IPS-18a (cell line): ENCODE measurements at regions not wholly inside any gene's neighbourhood (a gene's known extent, or its start where the extent isn't known, plus 50 kb on each side); places are given as distances from the start of the nearest gene placed in this dataset.
"Not testable (repeated sequence)": the region's sequence is repeated elsewhere in the genome, so short reads cannot be mapped to it uniquely, and the experiment has no call there.

ENCODE experiments used
- H3K27ac ChIP-seq: one replicate; pipeline ENCODE4 v1.5.1; 2013; ENCODE audit warnings: low read length
- H3K27me3 ChIP-seq: one replicate; pipeline ENCODE4 v1.6.1; 2013; ENCODE audit warnings: mild to moderate bottlenecking, low read length; ENCODE audit not compliant: control insufficient read depth, insufficient read depth
- H3K36me3 ChIP-seq: one replicate; pipeline ENCODE4 v1.6.1; 2013; ENCODE audit warnings: low read depth, low read length; ENCODE audit not compliant: control insufficient read depth
- H3K4me1 ChIP-seq: one replicate; pipeline ENCODE4 v1.6.1; 2013; ENCODE audit warnings: low read depth, low read length; ENCODE audit not compliant: control insufficient read depth
- H3K4me3 ChIP-seq: one replicate; pipeline ENCODE4 v1.5.1; 2013; ENCODE audit warnings: low read length
- H3K9ac ChIP-seq: one replicate; pipeline ENCODE4 v1.6.1; 2013; ENCODE audit warnings: mild to moderate bottlenecking, low read length, moderate library complexity
- H3K9me3 ChIP-seq: one replicate; pipeline ENCODE4 v1.6.1; 2013; ENCODE audit warnings: low read depth, low read length; ENCODE audit not compliant: control insufficient read depth

DNA sequence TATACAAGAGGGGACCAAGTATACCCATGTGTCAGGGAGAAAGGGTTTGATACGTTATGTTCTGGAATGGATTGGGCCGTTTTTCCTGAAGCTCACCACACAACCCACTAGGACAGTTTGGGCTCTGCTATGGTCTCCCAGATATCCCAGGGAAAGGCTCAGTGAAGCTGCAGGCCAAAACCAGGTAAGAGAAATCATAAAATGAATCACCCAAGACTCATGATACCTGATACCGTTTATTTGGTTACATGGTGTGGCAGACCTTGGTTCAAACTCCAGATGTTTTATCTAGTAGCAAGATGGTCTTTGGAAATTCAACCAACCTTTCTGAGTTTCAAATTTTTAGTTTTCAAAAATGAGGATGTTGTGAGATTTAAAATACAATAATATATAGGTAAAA, 177.6 kb downstream of the C12orf75 start:
- Histone ChIP-seq H3K4me1 (no peaks in the 10 kb centered on the region), H3K36me3 (no peaks in the 10 kb centered on the region), H3K4me3 (no peak overlapping the region), H3K27ac (no peak overlapping the region), H3K9ac (no peak overlapping the region), H3K9me3 (no peaks in the 10 kb centered on the region), H3K27me3 (no peaks in the 10 kb centered on the region)

DNA sequence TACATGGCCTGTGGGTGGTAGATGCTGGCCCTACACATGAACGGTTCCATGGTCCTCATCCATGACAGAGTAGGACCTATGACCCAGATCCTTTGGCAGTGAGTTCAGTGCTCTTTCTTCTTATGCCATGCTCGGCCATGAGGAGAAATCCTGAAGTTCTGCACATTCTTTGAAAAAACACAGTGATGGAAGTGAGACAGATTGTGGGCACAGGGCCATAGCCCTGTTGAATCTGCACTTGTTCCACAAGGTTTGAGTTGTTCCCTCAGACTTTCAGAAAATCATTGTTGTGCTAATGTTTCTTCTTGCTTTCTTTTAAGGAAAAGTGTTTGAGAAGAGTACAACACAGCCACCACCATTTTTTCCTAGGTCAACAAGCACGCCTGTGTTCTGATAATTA, 180.0 kb downstream of the C12orf75 start:
- Histone ChIP-seq H3K4me1 (no peaks in the 10 kb centered on the region), H3K27ac (no peak overlapping the region), H3K36me3 (no peaks in the 10 kb centered on the region), H3K4me3 (no peak overlapping the region), H3K9me3 (no peaks in the 10 kb centered on the region), H3K9ac (no peak overlapping the region), H3K27me3 (no peaks in the 10 kb centered on the region)

DNA sequence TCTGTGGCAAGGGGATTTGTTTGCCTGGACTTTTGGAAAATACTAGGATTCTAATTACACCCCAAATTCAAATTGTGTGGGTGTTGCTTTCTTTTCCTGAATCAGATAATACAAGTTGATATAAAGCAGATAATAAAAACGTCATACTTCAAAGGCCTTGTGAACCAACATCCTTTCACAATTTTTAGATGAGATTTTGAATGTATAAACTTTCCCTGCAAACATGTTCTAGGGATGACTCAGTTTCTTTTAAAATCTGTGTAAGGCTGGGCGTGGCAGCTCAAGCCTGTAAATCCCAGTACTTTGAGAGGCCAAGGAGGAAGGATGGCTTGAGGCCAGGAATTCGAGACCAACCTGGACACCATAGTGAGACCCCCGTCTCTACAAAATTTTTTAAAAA, 182.4 kb downstream of the C12orf75 start:
- H3K27ac ChIP-seq, H3K36me3 ChIP-seq, H3K27me3 ChIP-seq, H3K9me3 ChIP-seq, H3K4me3 ChIP-seq, H3K4me1 ChIP-seq, H3K9ac ChIP-seq: not testable (repeated sequence)

DNA sequence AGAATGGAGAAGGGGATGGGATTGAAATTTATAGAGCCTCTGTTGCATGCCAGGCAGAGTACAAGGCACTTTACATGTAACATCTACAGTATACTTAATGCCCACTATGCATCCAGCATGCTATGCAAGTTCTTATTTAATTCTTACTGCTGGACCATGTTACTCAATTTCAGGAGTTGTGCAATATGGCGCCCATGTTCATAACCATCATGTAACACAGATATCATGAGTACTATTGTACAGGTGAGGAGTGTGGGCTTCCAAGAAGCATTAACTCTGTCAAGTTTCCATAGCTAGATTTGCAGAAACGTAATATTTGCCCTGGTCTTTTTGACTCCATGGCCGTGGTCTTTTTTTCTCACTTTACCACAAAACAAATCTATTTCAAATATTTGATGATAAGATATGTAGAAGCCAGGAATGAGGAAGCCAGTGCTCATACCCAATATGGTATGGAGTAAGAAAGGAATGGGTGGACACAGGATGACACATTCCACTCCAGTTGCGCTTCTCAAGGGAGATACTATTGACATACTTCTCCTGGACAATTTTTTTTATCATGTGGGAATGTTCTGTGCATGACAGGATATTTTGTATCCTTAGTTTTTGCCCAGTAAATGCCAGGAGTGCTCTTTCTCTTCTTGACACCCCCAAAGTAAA, 191.8 kb downstream of the C12orf75 start:
- Histone ChIP-seq H3K36me3 (no peaks in the 10 kb centered on the region), H3K9me3 (no peaks in the 10 kb centered on the region), H3K4me1 (no peaks in the 10 kb centered on the region), H3K27me3 (no peaks in the 10 kb centered on the region), H3K9ac (no peak overlapping the region), H3K4me3 (no peak overlapping the region), H3K27ac (no peak overlapping the region)

DNA sequence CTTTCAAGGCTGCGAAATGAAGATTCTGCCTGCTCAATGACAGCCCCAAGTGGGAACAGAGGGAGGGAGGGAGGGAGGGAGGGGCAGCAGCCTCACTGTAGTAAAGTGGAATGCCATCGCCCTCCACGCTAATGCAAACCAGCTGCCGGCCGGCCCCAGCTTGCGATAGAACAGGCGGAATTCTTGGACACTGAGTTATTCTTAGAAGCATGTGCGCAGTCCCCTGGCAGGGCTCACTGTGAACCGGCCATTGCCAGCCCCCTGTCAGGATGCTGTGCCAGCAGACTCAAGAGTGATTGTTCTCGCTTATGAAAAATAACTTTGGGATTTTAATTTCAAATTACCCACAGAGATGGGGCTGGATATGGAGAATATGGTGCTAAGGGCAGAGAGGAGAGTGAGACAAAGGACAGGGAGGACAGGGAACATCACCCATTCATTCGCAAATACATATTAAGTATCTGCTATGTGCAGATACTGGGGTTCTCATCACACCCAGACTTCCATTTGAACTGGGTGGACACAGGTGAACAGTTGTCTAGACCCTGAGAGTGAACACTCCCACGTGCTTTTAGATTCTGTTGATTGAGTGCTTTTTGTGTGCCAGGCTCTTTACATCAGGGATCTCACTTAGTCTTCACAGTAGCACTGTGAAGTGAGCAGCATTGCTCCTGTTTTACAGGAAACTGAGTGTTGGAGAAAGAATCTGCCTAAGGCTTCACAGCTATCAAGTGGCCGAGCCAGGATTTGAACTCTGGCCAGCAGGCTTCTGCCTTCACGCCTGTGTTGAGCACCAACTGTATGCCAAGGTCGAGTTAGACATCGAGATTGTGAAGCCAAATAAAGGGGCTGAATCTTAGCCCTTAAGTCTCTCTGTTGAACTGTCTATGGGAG, 192.9 kb downstream of the C12orf75 start:
- H3K4me1 ChIP-seq: no peaks in the 10 kb centered on the region
- no peaks in the 10 kb centered on the region for H3K9me3 ChIP-seq
- H3K36me3 ChIP-seq: no peaks in the 10 kb centered on the region
- H3K4me3 ChIP-seq: no peak overlapping the region
- H3K27ac ChIP-seq: no peak overlapping the region
- no peaks in the 10 kb centered on the region for H3K27me3 ChIP-seq
- no peak overlapping the region for H3K9ac ChIP-seq

DNA sequence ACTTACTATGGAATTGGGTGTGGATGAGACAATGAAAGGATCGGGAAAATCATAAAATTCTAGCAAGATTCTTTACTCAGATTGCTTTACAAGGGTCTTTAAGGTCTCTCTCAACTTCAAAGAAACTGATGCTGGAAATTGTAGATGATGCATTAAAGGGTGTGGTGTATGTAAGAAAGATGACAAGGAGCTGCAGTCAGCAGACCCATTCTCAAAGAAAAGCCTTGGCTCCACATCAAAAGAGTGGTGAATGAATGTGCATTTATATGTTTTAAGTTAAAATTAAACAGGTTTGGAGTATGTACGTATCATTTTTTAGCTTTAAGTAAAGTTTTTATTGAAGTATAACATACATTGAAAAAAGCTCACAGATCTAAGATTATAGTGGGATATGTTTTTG, 194.5 kb downstream of the C12orf75 start:
- no peaks in the 10 kb centered on the region for H3K4me1 ChIP-seq
- H3K27me3 ChIP-seq: no peaks in the 10 kb centered on the region
- no peak overlapping the region for H3K9ac ChIP-seq

DNA sequence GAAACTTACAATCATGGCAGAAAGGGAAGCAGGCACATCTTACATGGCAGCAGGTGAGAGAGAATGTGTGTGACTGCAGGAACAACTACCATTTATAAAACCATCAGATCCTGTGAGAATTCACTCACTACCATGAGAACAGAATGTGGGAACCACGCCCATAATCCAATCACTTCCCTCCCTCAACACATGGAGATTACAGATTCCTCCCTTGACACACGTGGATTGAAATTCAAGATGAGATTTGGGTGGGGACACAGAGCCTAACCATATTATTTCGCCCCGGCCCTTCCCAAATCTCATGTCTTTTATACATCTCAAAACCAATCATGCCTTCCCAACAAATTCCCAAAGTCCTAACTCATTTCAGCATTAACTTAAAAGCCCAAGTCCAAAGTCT, 203.6 kb downstream of the C12orf75 start:
- H3K4me3 ChIP-seq: no peak overlapping the region

More for the DNA sequence above, 194.5 kb downstream of the C12orf75 start:
- no peak overlapping the region for H3K27ac ChIP-seq
- no peaks in the 10 kb centered on the region for H3K36me3 ChIP-seq
- no peak overlapping the region for H3K4me3 ChIP-seq
- no peaks in the 10 kb centered on the region for H3K9me3 ChIP-seq

DNA sequence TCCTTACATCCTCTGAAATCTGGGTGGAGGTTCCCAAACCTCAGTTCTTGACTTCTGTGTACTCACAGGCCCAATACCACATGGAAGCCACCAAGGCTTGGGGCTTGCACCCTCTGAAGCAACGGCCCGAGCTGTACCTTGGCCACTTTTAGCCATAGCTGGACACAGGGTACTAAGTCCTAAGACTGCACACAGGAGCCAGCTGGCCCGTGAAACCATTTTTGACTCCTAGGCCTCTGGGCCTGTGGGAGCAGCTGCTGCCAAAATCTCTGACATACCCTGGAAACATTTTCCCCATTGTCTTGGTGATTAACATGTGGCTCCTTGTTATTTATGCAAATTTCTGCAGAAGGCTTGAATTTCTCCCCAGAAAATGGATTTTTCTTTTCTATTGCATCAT, 204.5 kb downstream of the C12orf75 start:
- peaks cover 13% of the 10 kb centered on the region for H3K9me3 ChIP-seq
- H3K27me3 ChIP-seq, H3K4me1 ChIP-seq, H3K4me3 ChIP-seq, H3K27ac ChIP-seq, H3K36me3 ChIP-seq, H3K9ac ChIP-seq: not testable (repeated sequence)

More for the DNA sequence above, 203.6 kb downstream of the C12orf75 start:
- H3K9me3 ChIP-seq: peaks cover 13% of the 10 kb centered on the region
- H3K27me3 ChIP-seq: no peaks in the 10 kb centered on the region
- no peak overlapping the region for H3K9ac ChIP-seq
- no peak overlapping the region for H3K27ac ChIP-seq
- H3K36me3 ChIP-seq: no peaks in the 10 kb centered on the region
- no peaks in the 10 kb centered on the region for H3K4me1 ChIP-seq

DNA sequence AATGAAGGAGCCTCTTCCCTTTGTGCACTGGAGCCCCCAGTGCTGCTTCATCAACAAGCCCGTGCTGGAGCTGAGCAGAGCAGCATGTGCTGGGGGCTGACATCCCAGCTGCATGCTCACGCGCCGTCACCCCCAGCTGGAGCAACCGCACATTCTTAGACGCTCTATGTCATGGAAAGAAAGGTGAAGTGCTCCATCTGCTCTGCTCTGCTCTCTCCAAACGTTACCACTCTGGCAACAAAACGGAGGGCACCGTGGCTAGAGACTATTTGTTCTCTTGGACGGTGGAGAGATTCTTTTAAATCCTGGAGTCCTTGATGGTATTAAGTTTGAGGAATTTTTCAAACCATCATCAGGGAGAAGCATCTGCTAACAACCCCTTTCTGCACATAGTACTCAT, 208.4 kb downstream of the C12orf75 start:
- Histone ChIP-seq H3K27ac (no peak overlapping the region), H3K9me3 (peaks cover 13% of the 10 kb centered on the region), H3K9ac (no peak overlapping the region), H3K36me3 (no peaks in the 10 kb centered on the region), H3K27me3 (no peaks in the 10 kb centered on the region), H3K4me3 (no peak overlapping the region), H3K4me1 (no peaks in the 10 kb centered on the region)

DNA sequence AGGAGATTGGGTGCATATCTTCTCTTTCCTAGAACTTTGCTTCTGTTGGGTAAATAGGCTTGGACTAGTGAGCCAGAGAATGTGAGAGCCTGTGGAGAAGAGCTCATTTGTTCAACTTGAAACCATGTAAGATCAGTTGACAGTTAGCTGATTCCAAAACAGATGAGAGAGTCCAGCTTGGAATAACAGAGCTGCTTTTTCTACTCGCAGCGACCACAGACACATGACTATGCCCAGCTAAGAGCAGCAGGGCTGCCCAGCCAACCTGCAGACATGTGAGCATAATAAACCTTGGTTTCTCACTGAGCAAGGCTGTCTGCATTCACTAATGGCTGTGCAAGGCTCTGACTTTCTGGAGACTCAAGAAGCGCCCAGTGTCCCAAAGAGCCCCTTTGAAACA, 209.2 kb downstream of the C12orf75 start:
- Histone ChIP-seq H3K27me3 (no peaks in the 10 kb centered on the region), H3K9me3 (peaks cover 5% of the 10 kb centered on the region), H3K9ac (no peak overlapping the region), H3K36me3 (no peaks in the 10 kb centered on the region), H3K4me3 (no peak overlapping the region), H3K4me1 (no peaks in the 10 kb centered on the region), H3K27ac (no peak overlapping the region)

DNA sequence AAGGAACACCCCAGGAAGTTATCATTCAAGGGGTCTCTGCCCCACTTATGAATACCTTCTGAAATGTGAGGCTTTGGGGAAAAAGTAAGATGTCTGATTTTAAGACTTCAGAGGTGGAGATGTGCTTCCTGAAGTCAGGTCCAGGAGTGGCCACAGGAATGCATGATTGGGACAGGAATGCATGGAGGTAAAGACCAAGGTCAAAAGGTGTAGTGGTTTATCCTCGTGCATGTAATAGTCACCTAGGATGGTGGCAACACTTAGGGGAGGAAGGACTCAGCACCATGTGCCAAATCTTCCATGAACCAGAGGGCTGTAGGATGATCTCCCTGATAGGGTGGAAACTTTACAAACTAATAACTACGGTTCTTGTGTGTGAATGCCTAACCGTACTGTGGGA, 217.3 kb downstream of the C12orf75 start:
- no peak overlapping the region for H3K9ac ChIP-seq
- H3K27me3 ChIP-seq: no peaks in the 10 kb centered on the region
- H3K9me3 ChIP-seq: no peaks in the 10 kb centered on the region
- no peaks in the 10 kb centered on the region for H3K4me1 ChIP-seq
- no peaks in the 10 kb centered on the region for H3K36me3 ChIP-seq
- no peak overlapping the region for H3K4me3 ChIP-seq
- no peak overlapping the region for H3K27ac ChIP-seq

DNA sequence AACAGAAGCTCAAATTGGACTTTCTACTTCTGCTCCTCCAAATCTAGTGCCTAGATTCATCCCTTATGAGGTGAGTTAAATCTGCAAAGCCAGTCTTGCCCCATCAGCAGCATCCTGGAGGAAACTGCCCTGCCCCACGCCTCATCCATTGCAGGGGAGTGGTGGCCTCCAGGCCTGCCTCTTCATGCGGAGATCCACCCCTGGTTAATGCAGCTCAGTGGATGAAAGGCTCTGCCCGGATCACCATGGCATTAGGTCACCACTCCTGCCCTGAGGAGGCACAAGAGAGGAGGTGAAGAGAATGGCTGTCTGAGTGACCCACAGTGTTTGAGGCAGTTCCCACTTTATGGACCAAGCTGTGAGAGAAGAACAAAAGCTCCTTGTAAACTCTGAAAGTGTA, 218.1 kb downstream of the C12orf75 start:
- H3K9ac ChIP-seq: no peak overlapping the region
- no peaks in the 10 kb centered on the region for H3K27me3 ChIP-seq
- no peaks in the 10 kb centered on the region for H3K9me3 ChIP-seq
- H3K4me1 ChIP-seq: no peaks in the 10 kb centered on the region
- no peak overlapping the region for H3K27ac ChIP-seq
- H3K4me3 ChIP-seq: no peak overlapping the region
- H3K36me3 ChIP-seq: no peaks in the 10 kb centered on the region
